Common myeloid progenitor, CD34-positive (primary cell): ENCODE measurements at regions not wholly inside any gene's neighbourhood (a gene's known extent, or its start where the extent isn't known, plus 50 kb on each side); places are given as distances from the start of the nearest gene placed in this dataset.
"Not testable (repeated sequence)": the region's sequence is repeated elsewhere in the genome, so short reads cannot be mapped to it uniquely, and the experiment has no call there.

ENCODE experiments used
- CTCF ChIA-PET: fragments of 350-600 bp; sonication (Branson Sonifier 250); formaldehyde crosslinking; loops from one replicate; lab custom pipeline; 2021; ENCODE audit warnings: antibody characterized with exemption; lab: Charles Lee
- POLR2A ChIA-PET: fragments of 350-600 bp; sonication (Branson Sonifier 250); formaldehyde crosslinking; loops from one replicate; lab custom pipeline; 2021; ENCODE audit warnings: antibody characterized with exemption; lab: Charles Lee
- DNase-seq, 3 donors: peaks; one replicate each; pipeline versions ENCODE4 v3.0.0 to v3.0.0-alpha.2; 2013
- H3K27ac ChIP-seq, 2 experiments: 1 replicate in 1 of 2; 2 replicates in 1 of 2; pipeline ENCODE4 v1.7.0; 2013; ENCODE audit warnings: inconsistent platforms in 2 of 2, low read length in 2 of 2, mild to moderate bottlenecking in 2 of 2, low read depth in 1 of 2, moderate library complexity in 1 of 2; ENCODE audit not compliant: severe bottlenecking in 2 of 2, insufficient read depth in 1 of 2, poor library complexity in 1 of 2
- H3K27me3 ChIP-seq, 5 experiments: replicated peaks in 2 of 5; 1 replicate in 3 of 5; 2 replicates in 2 of 5; pipeline versions ENCODE4 v1.6.1 to v1.7.0; 2013; ENCODE audit warnings: low read length in 4 of 5, mild to moderate bottlenecking in 2 of 5, moderate library complexity in 2 of 5, inconsistent platforms in 1 of 5; ENCODE audit not compliant: insufficient read depth in 5 of 5, control insufficient read depth in 4 of 5
- H3K36me3 ChIP-seq, 4 experiments: 1 replicate in 2 of 4; 2 replicates in 2 of 4; pipeline versions ENCODE4 v1.6.1 to v1.7.0; 2013; ENCODE audit warnings: low read length in 3 of 4, control low read depth in 1 of 4, mild to moderate bottlenecking in 1 of 4; ENCODE audit not compliant: control insufficient read depth in 4 of 4, insufficient read depth in 4 of 4
- H3K4me1 ChIP-seq, 4 experiments: 1 replicate in 3 of 4; 2 replicates in 1 of 4; pipeline versions ENCODE4 v1.6.1 to v1.7.1; 2013; ENCODE audit warnings: low read length in 3 of 4, mild to moderate bottlenecking in 3 of 4, control low read depth in 1 of 4, inconsistent platforms in 1 of 4, moderate library complexity in 1 of 4; ENCODE audit not compliant: control insufficient read depth in 4 of 4, insufficient read depth in 4 of 4; ENCODE audit errors: control extremely low read depth in 1 of 4
- H3K4me3 ChIP-seq, 7 experiments: 1 replicate in 4 of 7; 2 replicates in 3 of 7; pipeline versions ENCODE4 v1.5.1 to v1.7.0; 2013; ENCODE audit warnings: mild to moderate bottlenecking in 7 of 7, low read length in 6 of 7, moderate library complexity in 6 of 7, inconsistent platforms in 2 of 7, low read depth in 2 of 7, control low read depth in 1 of 7; ENCODE audit not compliant: insufficient read depth in 4 of 7, control insufficient read depth in 1 of 7; ENCODE audit errors: extremely low read depth in 1 of 7
- H3K9me3 ChIP-seq, 5 experiments: 1 replicate in 4 of 5; 2 replicates in 1 of 5; pipeline versions ENCODE4 v1.6.1 to v1.7.1; 2013; ENCODE audit warnings: low read length in 4 of 5, mild to moderate bottlenecking in 2 of 5, inconsistent platforms in 1 of 5, low read depth in 1 of 5, moderate library complexity in 1 of 5; ENCODE audit not compliant: control insufficient read depth in 4 of 5, insufficient read depth in 2 of 5; ENCODE audit errors: control extremely low read depth in 1 of 5
- WGBS: methylation state at CpG from one replicate; pipeline ENCODE4 v1.1.5; 2013; ENCODE audit not compliant: insufficient coverage; 5-methylcytosine and 5-hydroxymethylcytosine counted together

DNA sequence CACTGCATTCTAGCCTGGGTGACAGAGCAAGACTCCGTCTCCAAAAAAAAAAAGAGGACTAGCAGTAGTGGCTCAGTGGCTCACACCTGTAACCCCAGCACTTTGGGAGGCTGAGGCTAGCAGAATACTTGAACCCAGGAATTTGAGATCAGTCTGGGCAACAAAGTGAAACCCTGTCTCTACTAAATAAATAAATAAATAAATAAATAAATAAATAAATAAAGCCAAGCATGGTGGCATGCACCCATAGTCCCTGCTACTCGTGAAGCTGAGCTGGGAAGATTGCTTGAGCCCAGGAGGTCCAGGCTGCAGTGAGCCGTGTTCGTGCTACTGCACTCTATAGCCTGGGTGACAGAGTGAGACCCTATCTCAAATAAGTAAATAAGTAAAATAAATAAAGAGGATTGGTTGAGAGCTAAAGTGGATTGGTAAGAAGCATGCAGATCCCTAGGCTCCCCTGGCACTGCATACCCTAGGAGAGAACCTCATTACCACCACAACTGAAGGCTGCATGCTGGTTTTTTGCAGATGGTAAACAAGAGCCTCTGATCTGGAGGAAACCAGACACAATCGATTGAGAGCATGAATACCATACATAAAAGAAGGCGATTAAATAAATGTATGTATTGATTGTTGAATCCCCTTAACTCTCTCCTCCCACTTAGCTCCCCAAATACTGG is 163.2 kb downstream of the REEP3 start:
- Histone ChIP-seq H3K27me3 (no peaks in the 10 kb centered on the region), H3K4me1 (peaks cover 0 to 7% (median 0%) of the 10 kb centered on the region in 4 experiments), H3K36me3 (no peaks in the 10 kb centered on the region), H3K4me3 (no peak overlapping the region), H3K27ac (no peak overlapping the region), H3K9me3 (no peaks in the 10 kb centered on the region)
- no peak for DNase-seq
- CTCF ChIA-PET: interaction anchor here (1.4 kb wide), 1 partner anchor 34 kb away, joined by 4 read pairs; no protein-coding TSS in a partner anchor
- no CpG with 5 or more reads among the region's 6 CpGs for WGBS
- POLR2A ChIA-PET: no interaction called here

DNA sequence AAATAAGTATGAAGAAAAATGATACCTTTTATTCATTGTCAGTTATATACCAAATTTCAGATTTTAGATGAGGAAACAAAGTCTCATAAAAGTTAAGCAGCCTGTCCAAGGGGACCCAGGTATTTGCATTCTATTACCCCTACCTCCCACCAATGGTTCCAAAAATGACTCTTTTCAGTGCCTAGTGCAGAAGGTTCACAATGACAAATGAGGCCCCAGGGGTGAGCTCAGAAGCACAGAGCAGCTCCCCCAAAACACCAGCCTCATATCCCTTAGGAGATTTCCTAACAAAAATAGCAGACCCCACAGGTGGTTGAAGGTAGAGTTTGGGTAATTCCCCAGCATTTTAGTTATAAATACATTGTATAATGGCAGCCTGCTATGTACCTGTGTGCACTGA is 168.6 kb downstream of the REEP3 start:
- Histone ChIP-seq H3K27me3 (no peaks in the 10 kb centered on the region), H3K9me3 (no peaks in the 10 kb centered on the region), H3K27ac (no peak overlapping the region), H3K4me1 (peaks cover 0 to 4% (median under 1%) of the 10 kb centered on the region in 4 experiments), H3K4me3 (no peak overlapping the region), H3K36me3 (no peaks in the 10 kb centered on the region)
- ChIA-PET POLR2A (no interaction called here), CTCF (interaction anchor here (0.8 to 1.2 kb wide), 2 partner anchors 11 to 14 kb away, joined by 3 read pairs; no protein-coding TSS in a partner anchor)
- no peak for DNase-seq

- ChIA-PET POLR2A (no interaction called here), CTCF (no interaction called here)
- no peak overlapping the region for H3K4me3 ChIP-seq
- no peaks in the 10 kb centered on the region for H3K9me3 ChIP-seq
- peak in 2 of 3 donors; percentile 52 to 66 for DNase-seq
- WGBS: no CpG with 5 or more reads among the region's 2 CpGs
- H3K27me3 ChIP-seq: no peaks in the 10 kb centered on the region
- H3K27ac ChIP-seq: no peak overlapping the region
- H3K4me1 ChIP-seq: peaks cover 0 to 4% (median under 1%) of the 10 kb centered on the region in 4 experiments
- no peaks in the 10 kb centered on the region for H3K36me3 ChIP-seq
Observed at GRCh38 chr10:63692220-63692896, 171.2 kb downstream of the REEP3 start.

DNA sequence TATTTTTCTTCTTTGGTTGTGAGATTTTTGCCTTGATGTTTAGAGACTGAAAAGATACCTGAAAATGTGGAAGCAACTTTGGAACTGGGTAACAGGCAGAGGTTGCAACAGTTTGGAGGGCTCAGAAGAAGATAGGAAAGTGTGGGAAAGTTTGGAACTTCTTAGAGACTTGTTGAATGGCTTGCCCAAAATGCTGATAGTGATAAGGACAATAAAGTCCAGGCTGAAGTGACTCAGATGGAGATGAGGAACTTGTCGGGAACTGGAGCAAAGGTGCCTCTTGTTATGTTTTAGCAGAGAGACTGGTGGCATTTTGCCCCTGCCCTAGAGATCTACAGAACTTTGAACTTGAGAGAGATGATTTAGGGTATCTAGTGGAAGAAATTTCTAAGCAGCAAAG is 171.8 kb downstream of the REEP3 start:
- POLR2A ChIA-PET, H3K4me3 ChIP-seq, H3K36me3 ChIP-seq, H3K9me3 ChIP-seq, H3K27ac ChIP-seq, H3K27me3 ChIP-seq, H3K4me1 ChIP-seq, CTCF ChIA-PET, DNase-seq: not testable (repeated sequence)
- WGBS: 86% methylated on average over 1 of the region's 1 CpG

DNA sequence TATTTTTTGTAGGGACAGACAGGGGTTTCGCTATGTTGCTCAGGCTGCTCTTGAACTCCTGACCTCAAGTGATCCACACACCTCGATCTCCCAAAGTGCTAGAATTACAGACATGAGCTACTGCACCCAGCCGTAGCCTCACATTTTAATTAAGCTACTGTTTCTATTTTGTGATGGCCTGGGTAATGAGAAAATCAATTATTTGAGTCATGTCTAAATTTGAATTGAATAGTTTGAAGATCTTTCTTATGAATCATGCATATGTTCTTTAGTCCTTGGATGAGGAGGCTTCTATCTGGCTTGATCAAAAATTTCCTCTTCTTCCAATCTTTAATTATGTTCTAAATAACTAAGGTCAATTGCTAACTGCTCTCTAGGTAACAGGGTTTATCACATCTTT is 175.0 kb downstream of the REEP3 start:
- no peak overlapping the region for H3K27ac ChIP-seq
- no peaks in the 10 kb centered on the region for H3K9me3 ChIP-seq
- ChIA-PET CTCF (no interaction called here), POLR2A (no interaction called here)
- H3K4me3 ChIP-seq: no peak overlapping the region
- H3K4me1 ChIP-seq: peaks cover 0 to 4% (median under 1%) of the 10 kb centered on the region in 4 experiments
- DNase-seq: no peak
- no peaks in the 10 kb centered on the region for H3K27me3 ChIP-seq
- WGBS: no CpG with 5 or more reads among the region's 3 CpGs
- H3K36me3 ChIP-seq: no peaks in the 10 kb centered on the region

DNA sequence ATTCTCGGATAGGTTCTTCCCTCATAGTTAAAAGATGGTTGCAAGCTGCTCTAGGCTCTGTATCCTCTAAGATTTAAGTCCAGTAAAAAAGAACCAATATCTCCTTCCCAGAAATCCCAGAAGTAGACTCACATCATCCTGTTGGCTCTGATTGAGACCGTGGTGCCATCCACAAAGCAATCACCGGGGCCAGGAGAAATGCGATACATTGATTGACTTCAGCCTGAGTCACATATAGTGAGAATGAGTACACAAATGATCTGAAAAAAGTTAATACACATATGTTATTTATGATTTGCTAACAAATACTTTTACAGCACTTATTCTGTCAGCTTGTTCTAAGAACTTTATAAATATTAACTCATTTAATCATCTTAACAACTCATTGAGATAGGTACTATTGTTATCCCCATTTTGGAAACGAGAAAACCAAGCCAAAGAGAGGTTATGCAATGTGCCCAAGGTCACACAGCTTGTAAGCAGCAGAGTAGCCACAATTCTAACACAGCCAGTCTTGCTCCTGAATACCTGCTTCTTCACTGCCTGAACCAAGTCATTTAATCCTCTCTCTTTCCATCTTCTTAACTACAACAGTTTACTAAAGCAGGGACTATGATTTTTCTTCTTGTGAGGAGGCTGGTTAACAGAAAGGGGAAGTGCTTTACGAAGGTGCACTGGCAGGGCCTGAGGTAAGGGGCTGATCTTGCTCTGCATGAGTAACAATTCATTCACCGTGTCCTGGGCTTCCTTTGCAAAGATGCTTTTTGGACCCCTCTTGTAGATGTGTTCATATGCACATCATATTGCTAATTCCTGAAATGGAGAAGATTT is 177.0 kb downstream of the REEP3 start:
- Histone ChIP-seq H3K36me3 (no peaks in the 10 kb centered on the region), H3K27ac (no peak overlapping the region), H3K27me3 (no peaks in the 10 kb centered on the region), H3K4me3 (no peak overlapping the region), H3K4me1 (peaks cover 0 to 8% (median 2%) of the 10 kb centered on the region in 4 experiments), H3K9me3 (no peaks in the 10 kb centered on the region)
- POLR2A ChIA-PET: no interaction called here
- CTCF ChIA-PET: no interaction called here
- WGBS: 92% methylated on average over 4 of the region's 7 CpGs
- DNase-seq: peak in 2 of 3 donors; percentile 63 to 70
